SK-N-SH treated with all-trans-retinoic acid at 6 μM for 48 hours (cell line): ENCODE measurements at regions not wholly inside any gene's neighbourhood (a gene's known extent, or its start where the extent isn't known, plus 50 kb on each side); places are given as distances from the start of the nearest gene placed in this dataset.
"Not testable (repeated sequence)": the region's sequence is repeated elsewhere in the genome, so short reads cannot be mapped to it uniquely, and the experiment has no call there.

Source experiments
- ATAC-seq: fragments of 200-7000 bp; cut with Tn5 transposase; 3 replicates; pipeline ENCODE4 v1.9.1; 2020; ENCODE audit warnings: mild to moderate bottlenecking, moderate library complexity
- ARNTL ChIP-seq: fragments of 450-650 bp; formaldehyde crosslinking; IDR thresholded peaks from 2 replicates; pipeline ENCODE4 v1.5.0; 2020; ENCODE audit warnings: low read depth, mild to moderate bottlenecking, moderate library complexity, borderline replicate concordance
- CREB5 ChIP-seq: fragments of 250-450 bp; sonication (Bioruptor Pico); IDR thresholded peaks from 2 replicates; pipeline ENCODE4 v1.5.1; 2020; ENCODE audit warnings: low read depth, mild to moderate bottlenecking, moderate library complexity
- CSDC2 ChIP-seq: fragments of 250-450 bp; sonication (Bioruptor Pico); IDR thresholded peaks from 2 replicates; pipeline ENCODE4 v1.5.0; 2020; ENCODE audit warnings: mild to moderate bottlenecking, moderate library complexity
- ESRRG ChIP-seq: fragments of 250-450 bp; sonication (Bioruptor Pico); IDR thresholded peaks from 2 replicates; pipeline ENCODE4 v1.6.1; 2021; ENCODE audit warnings: mild to moderate bottlenecking
- GLIS3 ChIP-seq: fragments of 250-450 bp; sonication (Bioruptor Pico); IDR thresholded peaks from 2 replicates; pipeline ENCODE4 v1.5.0; 2020; ENCODE audit warnings: mild to moderate bottlenecking, moderate library complexity
- ISL1 ChIP-seq: fragments of 250-450 bp; sonication (Bioruptor Pico); IDR thresholded peaks from 2 replicates; pipeline ENCODE4 v2.1.2; 2022; ENCODE audit warnings: mild to moderate bottlenecking, moderate library complexity
- OSR1 ChIP-seq: fragments of 250-450 bp; sonication (Bioruptor Pico); IDR thresholded peaks from 2 replicates; pipeline ENCODE4 v1.8.0; 2022; ENCODE audit warnings: moderate library complexity, mild to moderate bottlenecking, inconsistent platforms
- PPARA ChIP-seq: fragments of 250-450 bp; sonication (Bioruptor Pico); IDR thresholded peaks from 2 replicates; pipeline ENCODE4 v1.5.0; 2020; ENCODE audit warnings: mild to moderate bottlenecking, borderline replicate concordance
- RARB ChIP-seq: fragments of 250-450 bp; sonication (Bioruptor Pico); IDR thresholded peaks from 2 replicates; pipeline ENCODE4 v1.8.0; 2021; ENCODE audit warnings: mild to moderate bottlenecking, moderate library complexity
- SNAI2 ChIP-seq: fragments of 250-450 bp; sonication (Bioruptor Pico); IDR thresholded peaks from 2 replicates; pipeline ENCODE4 v1.5.0; 2020; ENCODE audit warnings: mild to moderate bottlenecking, moderate library complexity
- TOX ChIP-seq: fragments of 250-450 bp; sonication (Bioruptor Pico); IDR thresholded peaks from 2 replicates; pipeline ENCODE4 v1.8.0; 2021; ENCODE audit warnings: mild to moderate bottlenecking, moderate library complexity, borderline replicate concordance
- TSHZ2 ChIP-seq: fragments of 250-450 bp; sonication (Bioruptor Pico); IDR thresholded peaks from 2 replicates; pipeline ENCODE4 v1.5.0; 2020; ENCODE audit warnings: mild to moderate bottlenecking, moderate library complexity
- ZC3H10 ChIP-seq: fragments of 250-450 bp; sonication (Bioruptor Pico); IDR thresholded peaks from 2 replicates; pipeline ENCODE4 v1.5.1; 2021; ENCODE audit warnings: mild to moderate bottlenecking, moderate library complexity
- ZFP3 ChIP-seq: fragments of 250-450 bp; sonication (Bioruptor Pico); IDR thresholded peaks from 2 replicates; pipeline ENCODE4 v1.5.0; 2020; ENCODE audit warnings: mild to moderate bottlenecking, moderate library complexity
- ZFP30 ChIP-seq: fragments of 450-650 bp; formaldehyde crosslinking; IDR thresholded peaks from 2 replicates; pipeline ENCODE4 v1.5.0; 2022; ENCODE audit warnings: mild to moderate bottlenecking, moderate library complexity
- ZNF565 ChIP-seq: fragments of 450-650 bp; formaldehyde crosslinking; conservative IDR thresholded peaks from 2 replicates; pipeline ENCODE4 v1.5.0; 2020; ENCODE audit warnings: low read depth, mild to moderate bottlenecking, moderate library complexity
- ZNF70 ChIP-seq: fragments of 450-650 bp; formaldehyde crosslinking; IDR thresholded peaks from 2 replicates; pipeline ENCODE4 v1.5.0; 2020; ENCODE audit warnings: mild to moderate bottlenecking, moderate library complexity
- ZNF8 ChIP-seq: fragments of 450-650 bp; formaldehyde crosslinking; IDR thresholded peaks from 2 replicates; pipeline ENCODE4 v1.5.0; 2020; ENCODE audit warnings: mild to moderate bottlenecking, moderate library complexity
- TF ChIP-seq, protein P1 (sequence below): fragments of 250-450 bp; sonication (Bioruptor Pico); IDR thresholded peaks from 2 replicates; pipeline ENCODE4 v1.5.1; 2021; ENCODE audit warnings: mild to moderate bottlenecking, moderate library complexity
- TF ChIP-seq, protein P2 (sequence below): fragments of 250-450 bp; sonication (Bioruptor Pico); IDR thresholded peaks from 2 replicates; pipeline ENCODE4 v1.8.0; 2021; ENCODE audit warnings: low read depth, mild to moderate bottlenecking, moderate library complexity, borderline replicate concordance
- TF ChIP-seq, protein P3 (sequence below): fragments of 250-450 bp; sonication (Bioruptor Pico); IDR thresholded peaks from 2 replicates; pipeline ENCODE4 v1.8.0; 2020; ENCODE audit warnings: mild to moderate bottlenecking, moderate library complexity, borderline replicate concordance

GRCh38 chr5:129284010-129284409 is 176.1 kb upstream of the ADAMTS19 start:
- TF ChIP-seq ZNF565 (CRISPR knock-in tag), result no peak
- no peak for TF ChIP-seq OSR1
- TF ChIP-seq SNAI2 (CRISPR knock-in tag), result no peak

GRCh38 chr5:129294216-129294615 is 165.9 kb upstream of the ADAMTS19 start:
- ATAC-seq, result not testable (repeated sequence)

More at GRCh38 chr5:129284010-129284409, 176.1 kb upstream of the ADAMTS19 start:
- no peak for ATAC-seq

DNA sequence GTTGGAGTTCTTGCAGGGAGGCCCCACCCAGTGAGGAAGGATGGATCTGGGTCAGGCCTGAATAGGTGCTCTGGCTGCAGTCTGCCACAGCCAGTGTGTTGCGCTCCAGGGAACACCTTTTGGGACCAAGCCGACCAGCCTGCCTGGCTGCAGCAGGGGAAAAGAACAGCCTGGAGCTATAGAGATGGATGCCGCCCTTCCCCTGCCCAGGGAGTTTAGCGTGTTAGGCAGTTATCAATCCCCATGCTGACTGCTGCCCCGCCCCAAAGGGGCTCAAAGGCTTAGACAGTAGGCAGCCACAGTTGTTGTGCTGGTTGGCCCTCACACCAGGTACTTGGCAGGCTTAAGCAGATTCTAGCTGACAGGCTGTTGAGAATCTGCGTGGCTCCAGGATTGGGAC is 153.4 kb upstream of the ADAMTS19 start:
- ATAC-seq, result no peak

DNA sequence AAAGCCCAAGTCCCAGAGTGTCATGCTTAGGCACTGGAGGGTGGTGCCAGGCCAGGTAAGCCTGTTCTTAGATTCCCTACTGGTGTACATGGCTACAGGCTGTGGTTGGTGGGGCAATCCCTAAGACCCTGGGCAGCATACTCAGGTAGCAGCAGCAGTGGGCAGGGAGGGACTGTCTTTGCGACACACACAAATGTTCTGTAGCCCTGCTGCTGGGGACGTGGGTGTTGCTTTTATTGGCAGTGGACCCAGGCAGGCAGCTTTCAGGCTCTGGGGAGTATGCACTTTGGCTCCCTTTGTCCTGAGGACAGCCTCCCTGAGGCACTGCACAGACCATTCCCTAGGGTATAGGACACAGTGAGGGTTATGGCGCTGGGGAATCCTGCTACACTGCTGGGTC is 137.1 kb upstream of the ADAMTS19 start:
- no peak for ATAC-seq
- TF ChIP-seq ZNF8 (CRISPR knock-in tag), result no peak
- no peak for TF ChIP-seq ZFP30 (CRISPR knock-in tag)
- no peak for TF ChIP-seq RARB (CRISPR knock-in tag)
- TF ChIP-seq TOX, result no peak
- TF ChIP-seq ISL1 (CRISPR knock-in tag), result no peak
- TF ChIP-seq, protein P1, sequence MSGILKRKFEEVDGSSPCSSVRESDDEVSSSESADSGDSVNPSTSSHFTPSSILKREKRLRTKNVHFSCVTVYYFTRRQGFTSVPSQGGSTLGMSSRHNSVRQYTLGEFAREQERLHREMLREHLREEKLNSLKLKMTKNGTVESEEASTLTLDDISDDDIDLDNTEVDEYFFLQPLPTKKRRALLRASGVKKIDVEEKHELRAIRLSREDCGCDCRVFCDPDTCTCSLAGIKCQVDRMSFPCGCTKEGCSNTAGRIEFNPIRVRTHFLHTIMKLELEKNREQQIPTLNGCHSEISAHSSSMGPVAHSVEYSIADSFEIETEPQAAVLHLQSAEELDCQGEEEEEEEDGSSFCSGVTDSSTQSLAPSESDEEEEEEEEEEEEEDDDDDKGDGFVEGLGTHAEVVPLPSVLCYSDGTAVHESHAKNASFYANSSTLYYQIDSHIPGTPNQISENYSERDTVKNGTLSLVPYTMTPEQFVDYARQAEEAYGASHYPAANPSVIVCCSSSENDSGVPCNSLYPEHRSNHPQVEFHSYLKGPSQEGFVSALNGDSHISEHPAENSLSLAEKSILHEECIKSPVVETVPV (CRISPR knock-in tag), result no peak
- TF ChIP-seq ESRRG (CRISPR knock-in tag), result no peak
- no peak for TF ChIP-seq OSR1
- no peak for TF ChIP-seq ZNF70
- no peak for TF ChIP-seq ZFP3 (CRISPR knock-in tag)
- no peak for TF ChIP-seq PPARA (CRISPR knock-in tag)
- TF ChIP-seq, protein P2, sequence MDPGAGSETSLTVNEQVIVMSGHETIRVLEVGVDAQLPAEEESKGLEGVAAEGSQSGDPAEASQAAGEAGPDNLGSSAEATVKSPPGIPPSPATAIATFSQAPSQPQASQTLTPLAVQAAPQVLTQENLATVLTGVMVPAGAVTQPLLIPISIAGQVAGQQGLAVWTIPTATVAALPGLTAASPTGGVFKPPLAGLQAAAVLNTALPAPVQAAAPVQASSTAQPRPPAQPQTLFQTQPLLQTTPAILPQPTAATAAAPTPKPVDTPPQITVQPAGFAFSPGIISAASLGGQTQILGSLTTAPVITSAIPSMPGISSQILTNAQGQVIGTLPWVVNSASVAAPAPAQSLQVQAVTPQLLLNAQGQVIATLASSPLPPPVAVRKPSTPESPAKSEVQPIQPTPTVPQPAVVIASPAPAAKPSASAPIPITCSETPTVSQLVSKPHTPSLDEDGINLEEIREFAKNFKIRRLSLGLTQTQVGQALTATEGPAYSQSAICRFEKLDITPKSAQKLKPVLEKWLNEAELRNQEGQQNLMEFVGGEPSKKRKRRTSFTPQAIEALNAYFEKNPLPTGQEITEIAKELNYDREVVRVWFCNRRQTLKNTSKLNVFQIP, result no peak

More for the DNA sequence above, 153.4 kb upstream of the ADAMTS19 start:
- TF ChIP-seq GLIS3 (CRISPR knock-in tag) (no peak), RARB (CRISPR knock-in tag) (no peak), ARNTL (no peak), ZC3H10 (CRISPR knock-in tag) (no peak), SNAI2 (CRISPR knock-in tag) (no peak), CREB5 (no peak), CSDC2 (CRISPR knock-in tag) (no peak), ESRRG (CRISPR knock-in tag) (no peak), ZNF8 (CRISPR knock-in tag) (no peak), TSHZ2 (no peak), TOX (no peak)
- TF ChIP-seq, protein P3, sequence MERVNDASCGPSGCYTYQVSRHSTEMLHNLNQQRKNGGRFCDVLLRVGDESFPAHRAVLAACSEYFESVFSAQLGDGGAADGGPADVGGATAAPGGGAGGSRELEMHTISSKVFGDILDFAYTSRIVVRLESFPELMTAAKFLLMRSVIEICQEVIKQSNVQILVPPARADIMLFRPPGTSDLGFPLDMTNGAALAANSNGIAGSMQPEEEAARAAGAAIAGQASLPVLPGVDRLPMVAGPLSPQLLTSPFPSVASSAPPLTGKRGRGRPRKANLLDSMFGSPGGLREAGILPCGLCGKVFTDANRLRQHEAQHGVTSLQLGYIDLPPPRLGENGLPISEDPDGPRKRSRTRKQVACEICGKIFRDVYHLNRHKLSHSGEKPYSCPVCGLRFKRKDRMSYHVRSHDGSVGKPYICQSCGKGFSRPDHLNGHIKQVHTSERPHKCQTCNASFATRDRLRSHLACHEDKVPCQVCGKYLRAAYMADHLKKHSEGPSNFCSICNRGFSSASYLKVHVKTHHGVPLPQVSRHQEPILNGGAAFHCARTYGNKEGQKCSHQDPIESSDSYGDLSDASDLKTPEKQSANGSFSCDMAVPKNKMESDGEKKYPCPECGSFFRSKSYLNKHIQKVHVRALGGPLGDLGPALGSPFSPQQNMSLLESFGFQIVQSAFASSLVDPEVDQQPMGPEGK (CRISPR knock-in tag), result no peak
- TF ChIP-seq, protein P1 (CRISPR knock-in tag), result no peak
- TF ChIP-seq, all 23 proteins: peak for 0
